GM23338 (cell line): ENCODE measurements at regions not wholly inside any gene's neighbourhood (a gene's known extent, or its start where the extent isn't known, plus 50 kb on each side); places are given as distances from the start of the nearest gene placed in this dataset.

Experiments
- ATAC-seq: fragments of 200-7000 bp; cut with Tn5 transposase; 3 replicates; pipeline ENCODE4 v1.9.1; 2020
- DNase-seq: peaks from one replicate; pipeline ENCODE4 v3.0.0-alpha.2; 2015; ENCODE audit warnings: low spot score
- H2AFZ ChIP-seq: fragments of 200-600 bp; sonication (generic); 2 replicates; pipeline ENCODE4 v1.8.0; 2016; ENCODE audit warnings: antibody characterized with exemption, mild to moderate bottlenecking, moderate library complexity
- H3F3A ChIP-seq: fragments of 200-600 bp; sonication (generic); replicated peaks from 2 replicates; pipeline ENCODE4 v1.8.0; 2017; ENCODE audit warnings: antibody characterized with exemption, mixed run types, low read depth
- H3K27ac ChIP-seq: fragments of 200-600 bp; sonication (generic); 2 replicates; pipeline ENCODE4 v1.6.1; 2016; ENCODE audit warnings: low read depth
- H3K27me3 ChIP-seq: fragments of 200-600 bp; sonication (generic); 2 replicates; pipeline ENCODE4 v1.8.0; 2016; ENCODE audit warnings: mild to moderate bottlenecking, mixed run types, moderate library complexity; ENCODE audit not compliant: insufficient read depth
- H3K36me3 ChIP-seq: fragments of 200-600 bp; sonication (generic); 2 replicates; pipeline ENCODE4 v1.8.0; 2016; ENCODE audit warnings: mild to moderate bottlenecking; ENCODE audit not compliant: insufficient read depth
- H3K4me1 ChIP-seq: fragments of 200-600 bp; sonication (generic); 2 replicates; pipeline ENCODE4 v1.8.0; 2016; ENCODE audit warnings: mild to moderate bottlenecking, moderate library complexity; ENCODE audit not compliant: insufficient read depth
- H3K4me2 ChIP-seq: fragments of 200-600 bp; sonication (generic); 2 replicates; pipeline ENCODE4 v1.7.1; 2017; ENCODE audit warnings: mixed run types
- H3K4me3 ChIP-seq: fragments of 200-600 bp; sonication (generic); 2 replicates; pipeline ENCODE4 v1.6.1; 2016; ENCODE audit warnings: mixed run types
- H3K79me2 ChIP-seq: fragments of 200-600 bp; sonication (generic); replicated peaks from 2 replicates; pipeline ENCODE4 v1.8.0; 2017; ENCODE audit warnings: mild to moderate bottlenecking; ENCODE audit not compliant: insufficient read depth
- H3K9me2 ChIP-seq: fragments of 200-600 bp; sonication (generic); 2 replicates; pipeline ENCODE4 v1.8.0; 2017; ENCODE audit not compliant: insufficient read depth
- H4K20me1 ChIP-seq: fragments of 200-600 bp; sonication (generic); replicated peaks from 2 replicates; pipeline ENCODE4 v1.8.0; 2017; ENCODE audit warnings: mild to moderate bottlenecking; ENCODE audit not compliant: insufficient read depth
- H3K27ac Mint-ChIP-seq: 2 replicates; pipeline ENCODE4 v1.8.0; 2020; ENCODE audit warnings: inconsistent platforms, mild to moderate bottlenecking, moderate library complexity, mixed read lengths
- H3K27me3 Mint-ChIP-seq: 3 replicates; pipeline ENCODE4 v1.8.0; 2022; ENCODE audit warnings: low read depth, mild to moderate bottlenecking, moderate library complexity, mixed read lengths, inconsistent platforms; ENCODE audit not compliant: insufficient read depth, poor library complexity
- H3K36me3 Mint-ChIP-seq: 3 replicates; pipeline ENCODE4 v1.8.0; 2021; ENCODE audit warnings: low read depth, mild to moderate bottlenecking, inconsistent platforms, moderate library complexity, mixed read lengths
- H3K4me1 Mint-ChIP-seq: 3 replicates; pipeline ENCODE4 v1.8.0; 2020; ENCODE audit warnings: mild to moderate bottlenecking, inconsistent platforms, mixed read lengths
- H3K4me3 Mint-ChIP-seq: 3 replicates; pipeline ENCODE4 v1.8.0; 2021; ENCODE audit warnings: moderate library complexity, mild to moderate bottlenecking, inconsistent platforms, mixed read lengths
- H3K9me3 Mint-ChIP-seq: 3 replicates; pipeline ENCODE4 v1.8.0; 2020; ENCODE audit warnings: moderate library complexity, mild to moderate bottlenecking, inconsistent platforms, mixed read lengths
- CREB1 ChIP-seq: fragments of 250-450 bp; sonication (Bioruptor Pico); IDR thresholded peaks from 2 replicates; pipeline ENCODE4 v1.5.0; 2020; ENCODE audit warnings: low read depth, mild to moderate bottlenecking, moderate library complexity
- CTCF ChIP-seq, 2 experiments: fragments of 200-600 bp in 1 of 2; sonication (generic) in 1 of 2; conservative IDR thresholded peaks; 2 replicates each; pipeline versions ENCODE4 v1.5.1 to v1.6.1; 2016 to 2017; ENCODE audit warnings: antibody characterized with exemption in 2 of 2, low read depth in 2 of 2, mild to moderate bottlenecking in 2 of 2, moderate library complexity in 1 of 2
- EZH2 ChIP-seq: fragments of 200-600 bp; sonication (generic); IDR thresholded peaks from one replicate; pipeline ENCODE4 v1.8.0; 2017; ENCODE audit warnings: antibody characterized with exemption, mild to moderate bottlenecking, low read depth; ENCODE audit not compliant: unreplicated experiment
- EZH2phosphoT487 ChIP-seq: fragments of 200-600 bp; sonication (generic); IDR thresholded peaks from one replicate; pipeline ENCODE4 v1.8.1; 2018; ENCODE audit warnings: antibody characterized with exemption; ENCODE audit not compliant: unreplicated experiment
- JUNB ChIP-seq: IDR thresholded peaks from one replicate; pipeline ENCODE4 v1.6.1; 2016; ENCODE audit warnings: antibody characterized with exemption; ENCODE audit not compliant: unreplicated experiment
- NANOG ChIP-seq: IDR thresholded peaks from 2 replicates; pipeline ENCODE4 v1.6.1; 2016; ENCODE audit warnings: antibody characterized with exemption, borderline replicate concordance
- POLR2AphosphoS5 ChIP-seq: IDR thresholded peaks from 2 replicates; pipeline ENCODE4 v1.6.1; 2016; ENCODE audit warnings: antibody characterized with exemption, low read depth
- REST ChIP-seq: IDR thresholded peaks from one replicate; pipeline ENCODE4 v1.6.1; 2018; ENCODE audit warnings: antibody characterized with exemption; ENCODE audit not compliant: unreplicated experiment
- STAT1 ChIP-seq: IDR thresholded peaks from one replicate; pipeline ENCODE4 v1.6.1; 2016; ENCODE audit warnings: antibody characterized with exemption; ENCODE audit not compliant: unreplicated experiment
- ZNF114 ChIP-seq: fragments of 250-450 bp; sonication (Bioruptor Pico); IDR thresholded peaks from 2 replicates; pipeline ENCODE4 v1.5.0; 2020; ENCODE audit warnings: mild to moderate bottlenecking, moderate library complexity
- ZNF331 ChIP-seq: fragments of 250-450 bp; sonication (Bioruptor Pico); IDR thresholded peaks from 2 replicates; pipeline ENCODE4 v1.5.0; 2020; ENCODE audit warnings: low read depth, mild to moderate bottlenecking, moderate library complexity
- TF ChIP-seq, protein P1 (sequence below): IDR thresholded peaks from 2 replicates; pipeline ENCODE4 v1.6.1; 2016; ENCODE audit warnings: antibody characterized with exemption
- TF ChIP-seq, protein P2 (sequence below): fragments of 250-450 bp; sonication (Bioruptor Pico); IDR thresholded peaks from 2 replicates; pipeline ENCODE4 v1.5.0; 2020; ENCODE audit warnings: mild to moderate bottlenecking, moderate library complexity

GRCh38 chr7:32194537-32194936 lies 124.3 kb upstream of the PDE1C start:
- Mint-ChIP-seq H3K27ac (no peak overlapping the region), H3K36me3 (no peaks in the 10 kb centered on the region; the same call in 2 of the 3 replicates), H3K9me3 (peaks cover 10% of the 10 kb centered on the region; the same call in 2 of the 3 replicates), H3K4me3 (no peak overlapping the region), H3K4me1 (no peaks in the 10 kb centered on the region), H3K27me3 (no peaks in the 10 kb centered on the region)
- H3K4me1 ChIP-seq: no peaks in the 10 kb centered on the region
- no peaks in the 10 kb centered on the region for H3K79me2 ChIP-seq
- H3K9me2 ChIP-seq: no peaks in the 10 kb centered on the region
- H3K4me2 ChIP-seq: no peak overlapping the region
- H3K36me3 ChIP-seq: no peaks in the 10 kb centered on the region
- H3K27ac ChIP-seq: no peak overlapping the region
- no peaks in the 10 kb centered on the region for H3K27me3 ChIP-seq
- TF ChIP-seq NANOG (no peak), ZNF114 (CRISPR knock-in tag) (no peak), POLR2AphosphoS5 (no peak), ZNF331 (no peak), REST (no peak), EZH2 (no peak), CTCF (conservative IDR thresholded peaks at IDR 0.05; ENCODE audit: low read depth in 2 of 2) (no peak), CREB1 (CRISPR knock-in tag) (no peak), JUNB (no peak), EZH2phosphoT487 (no peak), STAT1 (no peak)
- TF ChIP-seq, protein P1, sequence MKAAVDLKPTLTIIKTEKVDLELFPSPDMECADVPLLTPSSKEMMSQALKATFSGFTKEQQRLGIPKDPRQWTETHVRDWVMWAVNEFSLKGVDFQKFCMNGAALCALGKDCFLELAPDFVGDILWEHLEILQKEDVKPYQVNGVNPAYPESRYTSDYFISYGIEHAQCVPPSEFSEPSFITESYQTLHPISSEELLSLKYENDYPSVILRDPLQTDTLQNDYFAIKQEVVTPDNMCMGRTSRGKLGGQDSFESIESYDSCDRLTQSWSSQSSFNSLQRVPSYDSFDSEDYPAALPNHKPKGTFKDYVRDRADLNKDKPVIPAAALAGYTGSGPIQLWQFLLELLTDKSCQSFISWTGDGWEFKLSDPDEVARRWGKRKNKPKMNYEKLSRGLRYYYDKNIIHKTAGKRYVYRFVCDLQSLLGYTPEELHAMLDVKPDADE: no peak
- TF ChIP-seq, protein P2, sequence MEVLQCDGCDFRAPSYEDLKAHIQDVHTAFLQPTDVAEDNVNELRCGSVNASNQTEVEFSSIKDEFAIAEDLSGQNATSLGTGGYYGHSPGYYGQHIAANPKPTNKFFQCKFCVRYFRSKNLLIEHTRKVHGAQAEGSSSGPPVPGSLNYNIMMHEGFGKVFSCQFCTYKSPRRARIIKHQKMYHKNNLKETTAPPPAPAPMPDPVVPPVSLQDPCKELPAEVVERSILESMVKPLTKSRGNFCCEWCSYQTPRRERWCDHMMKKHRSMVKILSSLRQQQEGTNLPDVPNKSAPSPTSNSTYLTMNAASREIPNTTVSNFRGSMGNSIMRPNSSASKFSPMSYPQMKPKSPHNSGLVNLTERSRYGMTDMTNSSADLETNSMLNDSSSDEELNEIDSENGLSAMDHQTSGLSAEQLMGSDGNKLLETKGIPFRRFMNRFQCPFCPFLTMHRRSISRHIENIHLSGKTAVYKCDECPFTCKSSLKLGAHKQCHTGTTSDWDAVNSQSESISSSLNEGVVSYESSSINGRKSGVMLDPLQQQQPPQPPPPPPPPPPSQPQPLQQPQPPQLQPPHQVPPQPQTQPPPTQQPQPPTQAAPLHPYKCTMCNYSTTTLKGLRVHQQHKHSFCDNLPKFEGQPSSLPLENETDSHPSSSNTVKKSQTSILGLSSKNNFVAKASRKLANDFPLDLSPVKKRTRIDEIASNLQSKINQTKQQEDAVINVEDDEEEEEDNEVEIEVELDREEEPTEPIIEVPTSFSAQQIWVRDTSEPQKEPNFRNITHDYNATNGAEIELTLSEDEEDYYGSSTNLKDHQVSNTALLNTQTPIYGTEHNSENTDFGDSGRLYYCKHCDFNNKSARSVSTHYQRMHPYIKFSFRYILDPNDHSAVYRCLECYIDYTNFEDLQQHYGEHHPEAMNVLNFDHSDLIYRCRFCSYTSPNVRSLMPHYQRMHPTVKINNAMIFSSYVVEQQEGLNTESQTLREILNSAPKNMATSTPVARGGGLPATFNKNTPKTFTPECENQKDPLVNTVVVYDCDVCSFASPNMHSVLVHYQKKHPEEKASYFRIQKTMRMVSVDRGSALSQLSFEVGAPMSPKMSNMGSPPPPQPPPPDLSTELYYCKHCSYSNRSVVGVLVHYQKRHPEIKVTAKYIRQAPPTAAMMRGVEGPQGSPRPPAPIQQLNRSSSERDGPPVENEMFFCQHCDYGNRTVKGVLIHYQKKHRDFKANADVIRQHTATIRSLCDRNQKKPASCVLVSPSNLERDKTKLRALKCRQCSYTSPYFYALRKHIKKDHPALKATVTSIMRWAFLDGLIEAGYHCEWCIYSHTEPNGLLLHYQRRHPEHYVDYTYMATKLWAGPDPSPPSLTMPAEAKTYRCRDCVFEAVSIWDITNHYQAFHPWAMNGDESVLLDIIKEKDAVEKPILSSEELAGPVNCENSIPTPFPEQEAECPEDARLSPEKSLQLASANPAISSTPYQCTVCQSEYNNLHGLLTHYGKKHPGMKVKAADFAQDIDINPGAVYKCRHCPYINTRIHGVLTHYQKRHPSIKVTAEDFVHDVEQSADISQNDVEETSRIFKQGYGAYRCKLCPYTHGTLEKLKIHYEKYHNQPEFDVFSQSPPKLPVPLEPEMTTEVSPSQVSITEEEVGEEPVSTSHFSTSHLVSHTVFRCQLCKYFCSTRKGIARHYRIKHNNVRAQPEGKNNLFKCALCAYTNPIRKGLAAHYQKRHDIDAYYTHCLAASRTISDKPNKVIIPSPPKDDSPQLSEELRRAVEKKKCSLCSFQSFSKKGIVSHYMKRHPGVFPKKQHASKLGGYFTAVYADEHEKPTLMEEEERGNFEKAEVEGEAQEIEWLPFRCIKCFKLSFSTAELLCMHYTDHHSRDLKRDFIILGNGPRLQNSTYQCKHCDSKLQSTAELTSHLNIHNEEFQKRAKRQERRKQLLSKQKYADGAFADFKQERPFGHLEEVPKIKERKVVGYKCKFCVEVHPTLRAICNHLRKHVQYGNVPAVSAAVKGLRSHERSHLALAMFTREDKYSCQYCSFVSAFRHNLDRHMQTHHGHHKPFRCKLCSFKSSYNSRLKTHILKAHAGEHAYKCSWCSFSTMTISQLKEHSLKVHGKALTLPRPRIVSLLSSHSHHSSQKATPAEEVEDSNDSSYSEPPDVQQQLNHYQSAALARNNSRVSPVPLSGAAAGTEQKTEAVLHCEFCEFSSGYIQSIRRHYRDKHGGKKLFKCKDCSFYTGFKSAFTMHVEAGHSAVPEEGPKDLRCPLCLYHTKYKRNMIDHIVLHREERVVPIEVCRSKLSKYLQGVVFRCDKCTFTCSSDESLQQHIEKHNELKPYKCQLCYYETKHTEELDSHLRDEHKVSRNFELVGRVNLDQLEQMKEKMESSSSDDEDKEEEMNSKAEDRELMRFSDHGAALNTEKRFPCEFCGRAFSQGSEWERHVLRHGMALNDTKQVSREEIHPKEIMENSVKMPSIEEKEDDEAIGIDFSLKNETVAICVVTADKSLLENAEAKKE: no peak
- H4K20me1 ChIP-seq: no peaks in the 10 kb centered on the region
- DNase-seq (no peak), ATAC-seq (no peak)
- no peak overlapping the region for H2AFZ ChIP-seq
- no peaks in the 10 kb centered on the region for H3F3A ChIP-seq
- H3K4me3 ChIP-seq: no peak overlapping the region
